C4-2B (cell line): ENCODE measurements at regions not wholly inside any gene's neighbourhood (a gene's known extent, or its start where the extent isn't known, plus 50 kb on each side); places are given as distances from the start of the nearest gene placed in this dataset.

Source experiments
- H3K27ac ChIP-seq: fragments of 450-650 bp; 2 replicates; pipeline ENCODE4 v1.5.1; 2017
- CTCF ChIP-seq: fragments of 450-650 bp; conservative IDR thresholded peaks from 2 replicates; pipeline ENCODE4 v1.5.1; 2017; ENCODE audit warnings: mild to moderate bottlenecking
- ZFX ChIP-seq: fragments of 450-650 bp; IDR thresholded peaks from 2 replicates; pipeline ENCODE4 v1.6.1; 2017

GRCh38 chr2:120432293-120432975 lies 86.5 kb downstream of the INHBB start:
- TF ChIP-seq CTCF (no peak), ZFX (no peak)
- no peak overlapping the region for H3K27ac ChIP-seq

- TF ChIP-seq ZFX, result no peak
- no peak for TF ChIP-seq CTCF
- H3K27ac ChIP-seq, result no peak overlapping the region
These were observed 87.3 kb downstream of the INHBB start for GRCh38 chr2:120432976-120433815.

DNA sequence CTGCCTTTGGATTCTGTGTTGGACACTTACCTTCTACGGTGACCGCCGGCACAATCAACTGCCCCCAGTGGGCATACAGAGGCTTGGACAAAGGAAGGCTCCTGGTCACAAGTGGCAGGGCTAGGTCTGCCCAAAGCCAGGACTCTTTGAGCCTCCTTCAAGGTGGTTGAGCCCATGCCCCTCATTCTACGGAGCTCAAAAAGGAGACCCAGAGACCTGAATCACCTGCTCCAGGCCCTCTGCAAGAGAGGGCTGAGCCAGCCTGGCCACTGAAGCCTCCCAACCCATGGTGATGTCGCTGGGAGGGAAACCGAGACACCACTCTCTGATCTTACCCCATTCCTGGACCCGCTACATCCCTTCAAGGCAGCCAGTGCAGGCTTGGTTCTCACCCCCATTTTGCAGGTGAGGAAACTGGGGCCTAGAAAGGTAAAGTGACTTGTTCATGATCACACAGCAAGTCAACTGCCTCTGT lies 87.9 kb downstream of the INHBB start:
- TF ChIP-seq ZFX (no peak), CTCF (no peak)
- no peak overlapping the region for H3K27ac ChIP-seq

DNA sequence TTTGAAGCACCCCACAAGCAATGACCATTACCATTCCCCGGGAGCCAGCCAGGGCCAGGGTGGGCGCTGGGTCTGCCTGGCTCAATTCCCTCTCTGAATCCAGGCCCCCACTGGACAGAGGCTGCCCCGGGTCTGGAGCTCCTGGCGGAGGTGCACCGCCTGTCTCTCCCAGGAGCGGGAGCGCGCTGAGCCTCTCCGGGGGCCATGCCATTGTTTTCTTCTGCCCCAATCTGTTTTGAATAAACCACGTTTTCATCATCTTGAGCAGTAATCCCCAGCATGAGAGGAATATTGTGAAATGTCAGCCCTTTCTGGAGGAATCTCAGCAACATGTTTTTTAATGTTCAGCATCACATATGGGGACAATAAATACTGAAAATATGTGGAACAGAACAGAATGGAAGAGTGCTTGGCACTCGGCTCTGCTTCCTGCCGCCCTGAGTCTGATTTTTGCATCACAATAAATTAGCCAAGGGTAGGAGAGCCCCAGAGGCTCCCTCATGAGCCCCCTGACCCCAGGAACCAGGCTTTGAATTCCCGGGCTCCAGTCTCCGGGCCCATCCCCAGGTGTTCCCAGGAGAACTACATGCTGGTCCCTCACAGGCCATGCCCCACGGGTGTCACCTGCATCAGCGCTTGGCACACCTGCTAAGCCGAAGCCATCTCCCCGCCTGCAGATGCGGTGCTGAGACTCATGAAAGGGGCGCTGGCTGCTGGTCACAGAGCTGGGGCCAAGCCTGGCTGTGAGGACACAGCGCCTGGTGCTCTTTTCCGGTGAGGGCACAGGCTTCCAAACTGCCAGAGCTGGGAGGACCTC lies 88.8 kb downstream of the INHBB start:
- H3K27ac ChIP-seq, result no peak overlapping the region
- TF ChIP-seq ZFX, result no peak
- no peak for TF ChIP-seq CTCF

DNA sequence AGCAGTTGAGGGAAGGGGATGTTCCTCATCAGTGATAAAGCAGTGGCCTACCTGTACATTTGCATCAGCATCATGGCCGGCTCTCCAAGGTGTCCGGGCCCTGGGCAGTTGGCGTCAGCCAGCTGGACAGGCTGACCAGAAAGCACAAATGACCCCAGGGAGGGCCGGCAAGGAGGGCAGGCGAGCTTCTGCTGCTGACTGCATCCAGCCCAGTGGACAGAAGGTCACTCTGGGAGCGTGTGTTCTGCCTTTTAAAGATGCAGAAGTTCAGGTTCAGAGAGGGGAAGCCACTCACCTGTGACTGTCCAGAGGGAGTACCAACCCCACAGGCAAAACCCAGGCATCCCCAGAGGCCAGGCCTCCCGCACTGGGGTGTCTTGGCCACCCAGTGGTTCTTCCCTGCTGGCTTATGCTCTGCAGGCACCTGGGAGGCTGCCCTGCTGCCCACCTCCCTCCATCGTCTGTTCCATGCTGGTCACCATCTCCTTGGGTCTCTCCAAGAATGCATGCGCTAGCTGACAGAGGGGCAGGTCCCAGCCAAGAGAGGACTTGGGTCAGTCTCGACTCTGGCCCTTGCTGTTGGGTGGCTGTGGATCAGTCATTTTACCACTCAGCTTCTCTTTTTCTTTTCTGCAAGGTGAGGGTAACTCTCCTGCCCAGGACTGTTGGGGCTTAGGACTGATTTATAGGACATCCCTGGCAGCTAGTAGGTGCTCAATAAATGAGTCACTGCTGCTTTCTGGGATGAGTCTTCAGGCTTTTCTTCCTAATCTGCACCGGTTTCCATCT lies 89.9 kb downstream of the INHBB start:
- TF ChIP-seq CTCF (no peak), ZFX (no peak)
- no peak overlapping the region for H3K27ac ChIP-seq

DNA sequence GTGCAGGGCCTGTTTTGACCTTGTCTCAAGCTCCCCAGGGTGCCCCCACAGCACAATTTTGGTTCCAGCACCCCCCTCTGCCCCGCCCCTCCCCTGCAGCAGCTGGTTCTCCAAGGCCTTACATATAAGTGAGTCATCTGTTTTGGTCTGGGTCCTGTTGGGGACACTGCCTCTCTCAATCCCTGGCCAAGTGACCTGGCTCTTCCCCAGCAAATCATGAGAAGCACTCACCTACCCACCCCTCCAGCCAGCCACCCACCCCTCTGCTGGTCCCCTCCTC lies 90.5 kb downstream of the INHBB start:
- TF ChIP-seq ZFX (no peak), CTCF (no peak)
- no peak overlapping the region for H3K27ac ChIP-seq
